ENCODE measurements at regions not wholly inside any gene's neighbourhood (a gene's known extent, or its start where the extent isn't known, plus 50 kb on each side); places are given as distances from the start of the nearest gene placed in this dataset.
"Not testable (repeated sequence)": the region's sequence is repeated elsewhere in the genome, so short reads cannot be mapped to it uniquely, and the experiment has no call there.

- Mint-ChIP-seq H3K4me1 (peaks cover 2% of the 10 kb centered on the region), H3K9me3 (peaks cover 12% of the 10 kb centered on the region), H3K27ac (no peak overlapping the region), H3K4me3 (no peak overlapping the region), H3K36me3 (ENCODE audit: low read depth) (no peaks in the 10 kb centered on the region), H3K27me3 (no peaks in the 10 kb centered on the region)
- CTCF ChIA-PET, result no interaction called here
- POLR2A ChIA-PET, result no interaction called here
- DNase-seq, result no peak
These were observed 79.0 kb upstream of the SGO1 start for GRCh38 chr3:20264900-20265567.

GRCh38 chr3:20258371-20258770 lies 72.4 kb upstream of the SGO1 start:
- H3K27me3 Mint-ChIP-seq, result no peaks in the 10 kb centered on the region
- ChIA-PET POLR2A (no interaction called here), CTCF (no interaction called here)

GRCh38 chr3:20256144-20256543 lies 70.1 kb upstream of the SGO1 start:
- Mint-ChIP-seq H3K9me3 (peaks cover 3% of the 10 kb centered on the region), H3K27me3 (no peaks in the 10 kb centered on the region), H3K4me1 (no peaks in the 10 kb centered on the region), H3K27ac (no peak overlapping the region), H3K4me3 (no peak overlapping the region), H3K36me3 (ENCODE audit: low read depth) (no peaks in the 10 kb centered on the region)
- DNase-seq, result no peak
- ChIA-PET CTCF (no interaction called here), POLR2A (no interaction called here)

More at GRCh38 chr3:20258371-20258770, 72.4 kb upstream of the SGO1 start:
- Mint-ChIP-seq H3K4me3 (no peak overlapping the region), H3K4me1 (no peaks in the 10 kb centered on the region), H3K9me3 (peaks cover 3% of the 10 kb centered on the region), H3K36me3 (ENCODE audit: low read depth) (no peaks in the 10 kb centered on the region), H3K27ac (no peak overlapping the region)
- no peak for DNase-seq

GRCh38 chr3:20254268-20255117 lies 68.5 kb upstream of the SGO1 start:
- H3K36me3 Mint-ChIP-seq (ENCODE audit: low read depth), result no peaks in the 10 kb centered on the region
- no peaks in the 10 kb centered on the region for H3K27me3 Mint-ChIP-seq

GRCh38 chr3:20250786-20251185 lies 64.8 kb upstream of the SGO1 start:
- Mint-ChIP-seq H3K27ac (no peak overlapping the region), H3K36me3 (ENCODE audit: low read depth) (no peaks in the 10 kb centered on the region), H3K4me1 (no peaks in the 10 kb centered on the region), H3K27me3 (peaks cover 2% of the 10 kb centered on the region), H3K9me3 (peaks cover 3% of the 10 kb centered on the region), H3K4me3 (no peak overlapping the region)
- CTCF ChIA-PET, result no interaction called here
- DNase-seq, result no peak
- POLR2A ChIA-PET, result no interaction called here

More at GRCh38 chr3:20254268-20255117, 68.5 kb upstream of the SGO1 start:
- no peak overlapping the region for H3K4me3 Mint-ChIP-seq
- DNase-seq, result no peak
- H3K9me3 Mint-ChIP-seq, result peaks cover 3% of the 10 kb centered on the region
- CTCF ChIA-PET, result no interaction called here
- H3K4me1 Mint-ChIP-seq, result no peaks in the 10 kb centered on the region
- POLR2A ChIA-PET, result no interaction called here
- no peak overlapping the region for H3K27ac Mint-ChIP-seq

- Mint-ChIP-seq H3K4me3 (no peak overlapping the region), H3K27ac (no peak overlapping the region), H3K27me3 (peaks cover 2% of the 10 kb centered on the region), H3K36me3 (ENCODE audit: low read depth) (no peaks in the 10 kb centered on the region), H3K9me3 (peaks cover 3% of the 10 kb centered on the region), H3K4me1 (no peaks in the 10 kb centered on the region)
- no peak for DNase-seq
- ChIA-PET POLR2A (no interaction called here), CTCF (interaction anchor here (0.6 kb wide), 1 partner anchor 14 kb away, joined by 3 read pairs; no protein-coding TSS in a partner anchor)
These were observed 64.3 kb upstream of the SGO1 start for GRCh38 chr3:20250314-20250713.

GRCh38 chr3:20246662-20247061 lies 60.7 kb upstream of the SGO1 start:
- ChIA-PET CTCF (no interaction called here), POLR2A (interaction anchor here (1.0 kb wide), 1 partner anchor 61 kb away, joined by 5 read pairs; the partner anchor contains the start of gene SGO1)
- H3K4me3 Mint-ChIP-seq, result no peak overlapping the region
- no peak overlapping the region for H3K27ac Mint-ChIP-seq
- H3K36me3 Mint-ChIP-seq (ENCODE audit: low read depth), result no peaks in the 10 kb centered on the region
- no peaks in the 10 kb centered on the region for H3K4me1 Mint-ChIP-seq
- H3K9me3 Mint-ChIP-seq, result no peaks in the 10 kb centered on the region
- DNase-seq, result no peak
- H3K27me3 Mint-ChIP-seq, result peaks cover 6% of the 10 kb centered on the region

GRCh38 chr3:20245781-20246180 lies 59.8 kb upstream of the SGO1 start:
- CTCF ChIA-PET, result no interaction called here
- Mint-ChIP-seq H3K4me3 (no peak overlapping the region), H3K9me3 (no peaks in the 10 kb centered on the region), H3K4me1 (no peaks in the 10 kb centered on the region), H3K27me3 (peaks cover 6% of the 10 kb centered on the region), H3K27ac (no peak overlapping the region), H3K36me3 (ENCODE audit: low read depth) (no peaks in the 10 kb centered on the region)
- no peak for DNase-seq
- POLR2A ChIA-PET, result no interaction called here

GRCh38 chr3:20240154-20240883 lies 54.3 kb upstream of the SGO1 start:
- CTCF ChIA-PET, result interaction anchor here (1.1 kb wide), 1 partner anchor 292 kb away, joined by 3 read pairs; no protein-coding TSS in a partner anchor
- H3K36me3 Mint-ChIP-seq (ENCODE audit: low read depth), result peaks cover 2% of the 10 kb centered on the region
- H3K27me3 Mint-ChIP-seq, result peaks cover 5% of the 10 kb centered on the region
- DNase-seq, result no peak
- H3K27ac Mint-ChIP-seq, result no peak overlapping the region
- H3K9me3 Mint-ChIP-seq, result peaks cover 2% of the 10 kb centered on the region
- POLR2A ChIA-PET, result no interaction called here
- peaks cover 6% of the 10 kb centered on the region for H3K4me1 Mint-ChIP-seq
- H3K4me3 Mint-ChIP-seq, result no peak overlapping the region

- H3K36me3 Mint-ChIP-seq (ENCODE audit: low read depth); H3K27ac Mint-ChIP-seq; H3K27me3 Mint-ChIP-seq; DNase-seq; CTCF ChIA-PET; H3K4me3 Mint-ChIP-seq; H3K4me1 Mint-ChIP-seq; POLR2A ChIA-PET; H3K9me3 Mint-ChIP-seq: not testable (repeated sequence)
These were observed 52.2 kb upstream of the SGO1 start for GRCh38 chr3:20238199-20238598.

- Mint-ChIP-seq H3K27me3 (no peaks in the 10 kb centered on the region), H3K9me3 (peaks cover 2% of the 10 kb centered on the region), H3K4me3 (no peak overlapping the region), H3K27ac (no peak overlapping the region), H3K4me1 (peaks cover 8% of the 10 kb centered on the region), H3K36me3 (ENCODE audit: low read depth) (peaks cover 2% of the 10 kb centered on the region)
- POLR2A ChIA-PET, result interaction anchor here (1.7 kb wide), 1 partner anchor 50 kb away, joined by 7 read pairs; the partner anchor contains the start of gene SGO1
- CTCF ChIA-PET, result interaction anchor here (0.6 kb wide), 1 partner anchor 13 kb away, joined by 3 read pairs; no protein-coding TSS in a partner anchor
- no peak for DNase-seq
These were observed 50.6 kb upstream of the SGO1 start for GRCh38 chr3:20236603-20237002.

Data from activated CD4-positive, alpha-beta memory T cell treated with anti-CD3 and anti-CD28 coated beads, Interleukin-2, amount 10 ng/mL, durations not matched to agents 7 days and 5 days (primary cell).